Epithelial cell of esophagus (primary cell): ENCODE measurements at regions not wholly inside any gene's neighbourhood (a gene's known extent, or its start where the extent isn't known, plus 50 kb on each side); places are given as distances from the start of the nearest gene placed in this dataset.

Experiments
- DNase-seq: peaks from one replicate; pipeline ENCODE4 v3.0.0; 2010; ENCODE audit warnings: low read depth
- H3K4me3 ChIP-seq: 2 replicates; pipeline ENCODE4 v1.5.1; 2011; ENCODE audit warnings: mild to moderate bottlenecking, low read length, control low read depth
- CTCF ChIP-seq: IDR thresholded peaks from 2 replicates; pipeline ENCODE4 v1.5.1; 2011; ENCODE audit warnings: low read depth, mild to moderate bottlenecking, low read length, control low read depth, inconsistent platforms; ENCODE audit not compliant: insufficient read depth; ENCODE audit errors: missing control alignments

GRCh38 chr1:238112952-238113621, 222.4 kb upstream of the ZP4 start:
- no peak for TF ChIP-seq CTCF
- H3K4me3 ChIP-seq: no peak overlapping the region
- DNase-seq: no peak

GRCh38 chr1:238111516-238111915, 220.8 kb upstream of the ZP4 start:
- no peak overlapping the region for H3K4me3 ChIP-seq
- no peak for DNase-seq
- TF ChIP-seq CTCF: no peak

GRCh38 chr1:238111081-238111480, 220.4 kb upstream of the ZP4 start:
- no peak for TF ChIP-seq CTCF
- DNase-seq: no peak
- H3K4me3 ChIP-seq: no peak overlapping the region

- TF ChIP-seq CTCF: no peak
- no peak overlapping the region for H3K4me3 ChIP-seq
- no peak for DNase-seq
Measured at GRCh38 chr1:238108417-238108816, 217.7 kb upstream of the ZP4 start.

GRCh38 chr1:238107322-238107721, 216.6 kb upstream of the ZP4 start:
- TF ChIP-seq CTCF: no peak
- H3K4me3 ChIP-seq: no peak overlapping the region
- DNase-seq: no peak

GRCh38 chr1:238104752-238105151, 214.0 kb upstream of the ZP4 start:
- no peak for TF ChIP-seq CTCF
- H3K4me3 ChIP-seq: no peak overlapping the region

GRCh38 chr1:238101923-238102322, 211.2 kb upstream of the ZP4 start:
- no peak overlapping the region for H3K4me3 ChIP-seq
- no peak for DNase-seq
- TF ChIP-seq CTCF: no peak

More at GRCh38 chr1:238104752-238105151, 214.0 kb upstream of the ZP4 start:
- no peak for DNase-seq
